Limb (tissue), 2 donors: ENCODE measurements at regions not wholly inside any gene's neighbourhood (a gene's known extent, or its start where the extent isn't known, plus 50 kb on each side); places are given as distances from the start of the nearest gene placed in this dataset.
"Not testable (repeated sequence)": the region's sequence is repeated elsewhere in the genome, so short reads cannot be mapped to it uniquely, and the experiment has no call there.

Experiments
- DNase-seq, 2 donors: peaks; one replicate each; pipeline ENCODE4 v3.0.0-alpha.2; 2016; ENCODE audit errors: extremely low spot score in 2 of 2

GRCh38 chr14:37842106-37842505 is 246.7 kb downstream of the TTC6 start:
- no peak for DNase-seq

- no peak for DNase-seq
Measured at GRCh38 chr14:37843954-37844607, 248.7 kb downstream of the TTC6 start.

- no peak for DNase-seq
Measured at GRCh38 chr14:37844614-37845013, 249.2 kb downstream of the TTC6 start.

- DNase-seq = no peak
Measured at GRCh38 chr14:37848985-37849621, 253.7 kb downstream of the TTC6 start.

GRCh38 chr14:37851054-37851453 is 255.6 kb downstream of the TTC6 start:
- DNase-seq = no peak

- no peak for DNase-seq
Measured at GRCh38 chr14:37855871-37856270, 260.4 kb downstream of the TTC6 start.

- DNase-seq = no peak
Measured at GRCh38 chr14:37857774-37858266, 262.4 kb downstream of the TTC6 start.

- DNase-seq = no peak
Measured at GRCh38 chr14:37858733-37859132, 263.3 kb downstream of the TTC6 start.

- DNase-seq = no peak
Measured at GRCh38 chr14:37859177-37859576, 263.7 kb downstream of the TTC6 start.

GRCh38 chr14:37862263-37862662 is 266.8 kb downstream of the TTC6 start:
- no peak for DNase-seq

GRCh38 chr14:37864128-37864527 is 268.7 kb downstream of the TTC6 start:
- no peak for DNase-seq

- DNase-seq = no peak
Measured at GRCh38 chr14:37864861-37865718, 269.7 kb downstream of the TTC6 start.

GRCh38 chr14:37865719-37866549 is 270.5 kb downstream of the TTC6 start:
- no peak for DNase-seq

GRCh38 chr14:37869633-37870032 is 274.2 kb downstream of the TTC6 start:
- DNase-seq = no peak

- no peak for DNase-seq
Measured at GRCh38 chr14:37870170-37870569, 274.7 kb downstream of the TTC6 start.

GRCh38 chr14:37870632-37871346 is 275.4 kb downstream of the TTC6 start:
- no peak for DNase-seq

GRCh38 chr14:37874065-37874428 is 278.6 kb downstream of the TTC6 start:
- DNase-seq = not testable (repeated sequence)

- peak; percentile 66 to 90 for DNase-seq
Measured at GRCh38 chr14:37874429-37875109, 279.1 kb downstream of the TTC6 start.

GRCh38 chr14:37888234-37888633 is 292.8 kb downstream of the TTC6 start:
- DNase-seq = no peak

- DNase-seq = peak; percentile 30 to 42
Measured at GRCh38 chr14:37889087-37889486, 293.7 kb downstream of the TTC6 start.
